Ishikawa (cell line): ENCODE measurements at regions not wholly inside any gene's neighbourhood (a gene's known extent, or its start where the extent isn't known, plus 50 kb on each side); places are given as distances from the start of the nearest gene placed in this dataset.

Experiments used
- CEBPB ChIP-seq: IDR thresholded peaks from 2 replicates; pipeline ENCODE4 v1.6.1; 2012
- EP300 ChIP-seq: IDR thresholded peaks from 2 replicates; pipeline ENCODE4 v1.6.1; 2012; ENCODE audit warnings: borderline replicate concordance
- NFIC ChIP-seq: IDR thresholded peaks from 2 replicates; pipeline ENCODE4 v1.6.1; 2012
- REST ChIP-seq: IDR thresholded peaks from 2 replicates; pipeline ENCODE4 v1.6.1; 2012; ENCODE audit warnings: low read depth, mild to moderate bottlenecking
- TCF12 ChIP-seq: IDR thresholded peaks from 2 replicates; pipeline ENCODE4 v1.6.1; 2012; ENCODE audit warnings: low read depth

- TF ChIP-seq NFIC = no peak
- no peak for TF ChIP-seq CEBPB
- no peak for TF ChIP-seq REST
- no peak for TF ChIP-seq EP300
- no peak for TF ChIP-seq TCF12
Measured at GRCh38 chr3:132785292-132785691, 63.1 kb upstream of the NPHP3 start.
